ENCODE measurements at regions not wholly inside any gene's neighbourhood (a gene's known extent, or its start where the extent isn't known, plus 50 kb on each side); places are given as distances from the start of the nearest gene placed in this dataset.

DNA sequence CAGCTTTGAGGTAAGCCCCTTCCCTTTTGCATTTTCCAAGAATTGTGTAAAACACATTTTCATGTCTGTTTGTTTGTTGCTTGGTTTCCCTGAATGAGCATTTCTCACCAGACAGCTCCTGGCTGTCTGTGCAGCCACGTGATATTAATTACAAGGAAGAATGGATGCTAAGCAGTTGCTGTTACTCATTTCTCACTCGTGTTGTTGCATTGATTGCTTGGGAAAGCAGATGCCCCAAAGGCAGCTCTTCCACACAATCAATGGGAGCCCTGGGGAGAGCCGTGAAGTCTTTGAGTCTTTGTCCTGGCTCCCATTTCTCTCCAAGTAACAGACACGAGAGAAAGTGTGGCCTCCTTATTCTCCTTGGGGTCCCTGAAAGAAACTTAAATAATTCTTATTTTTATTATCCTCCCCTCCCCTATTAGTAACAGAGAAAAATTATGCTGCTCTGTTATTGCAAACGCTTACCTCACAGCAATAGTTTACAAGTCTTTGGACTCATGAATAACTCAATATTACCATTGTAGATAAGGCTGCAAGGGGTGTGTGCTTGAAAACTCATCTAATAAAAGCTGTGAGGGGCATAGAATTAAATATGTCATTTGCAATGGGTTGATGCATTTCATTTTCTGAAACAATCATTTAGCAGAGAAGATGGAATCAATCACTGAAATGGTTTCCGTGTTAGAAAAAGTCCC is 127.7 kb upstream of the CAMK1G start:
- no peak overlapping the region for H3K27ac ChIP-seq (ENCODE audit: low read depth, low read length)
- no peak for TF ChIP-seq EZH2phosphoT487 (conservative IDR thresholded peaks at IDR 0.05; ENCODE audit: low read length)
- TF ChIP-seq, protein P1, sequence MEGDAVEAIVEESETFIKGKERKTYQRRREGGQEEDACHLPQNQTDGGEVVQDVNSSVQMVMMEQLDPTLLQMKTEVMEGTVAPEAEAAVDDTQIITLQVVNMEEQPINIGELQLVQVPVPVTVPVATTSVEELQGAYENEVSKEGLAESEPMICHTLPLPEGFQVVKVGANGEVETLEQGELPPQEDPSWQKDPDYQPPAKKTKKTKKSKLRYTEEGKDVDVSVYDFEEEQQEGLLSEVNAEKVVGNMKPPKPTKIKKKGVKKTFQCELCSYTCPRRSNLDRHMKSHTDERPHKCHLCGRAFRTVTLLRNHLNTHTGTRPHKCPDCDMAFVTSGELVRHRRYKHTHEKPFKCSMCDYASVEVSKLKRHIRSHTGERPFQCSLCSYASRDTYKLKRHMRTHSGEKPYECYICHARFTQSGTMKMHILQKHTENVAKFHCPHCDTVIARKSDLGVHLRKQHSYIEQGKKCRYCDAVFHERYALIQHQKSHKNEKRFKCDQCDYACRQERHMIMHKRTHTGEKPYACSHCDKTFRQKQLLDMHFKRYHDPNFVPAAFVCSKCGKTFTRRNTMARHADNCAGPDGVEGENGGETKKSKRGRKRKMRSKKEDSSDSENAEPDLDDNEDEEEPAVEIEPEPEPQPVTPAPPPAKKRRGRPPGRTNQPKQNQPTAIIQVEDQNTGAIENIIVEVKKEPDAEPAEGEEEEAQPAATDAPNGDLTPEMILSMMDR (IDR thresholded peaks at IDR 0.05; ENCODE audit: insufficient read depth, low read length, poor library complexity, severe bottlenecking) = no peak
- H3K36me3 ChIP-seq (ENCODE audit: low read length) = no peaks in the 10 kb centered on the region
- no peaks in the 10 kb centered on the region for H3K27me3 ChIP-seq (ENCODE audit: low read length)
- no peaks in the 10 kb centered on the region for H4K20me1 ChIP-seq (ENCODE audit: low read depth, low read length)
- H3K4me3 ChIP-seq (ENCODE audit: insufficient read depth, low read length, poor library complexity, severe bottlenecking) = no peak overlapping the region
- H3F3A ChIP-seq (ENCODE audit: insufficient read depth) = no peaks in the 10 kb centered on the region
- H3K9me3 ChIP-seq (ENCODE audit: insufficient read depth, low read length) = no peaks in the 10 kb centered on the region
- no peak overlapping the region for H2AFZ ChIP-seq (ENCODE audit: low read depth, low read length, severe bottlenecking)
- H3K4me2 ChIP-seq (ENCODE audit: low read depth, low read length, poor library complexity, severe bottlenecking) = no peak overlapping the region
- H3K9ac ChIP-seq (ENCODE audit: low read length) = no peak overlapping the region
- H3K79me2 ChIP-seq (ENCODE audit: insufficient read depth, low read length) = no peaks in the 10 kb centered on the region
- no peaks in the 10 kb centered on the region for H3K9me2 ChIP-seq (replicated peaks; ENCODE audit: insufficient read depth, low read length)

DNA sequence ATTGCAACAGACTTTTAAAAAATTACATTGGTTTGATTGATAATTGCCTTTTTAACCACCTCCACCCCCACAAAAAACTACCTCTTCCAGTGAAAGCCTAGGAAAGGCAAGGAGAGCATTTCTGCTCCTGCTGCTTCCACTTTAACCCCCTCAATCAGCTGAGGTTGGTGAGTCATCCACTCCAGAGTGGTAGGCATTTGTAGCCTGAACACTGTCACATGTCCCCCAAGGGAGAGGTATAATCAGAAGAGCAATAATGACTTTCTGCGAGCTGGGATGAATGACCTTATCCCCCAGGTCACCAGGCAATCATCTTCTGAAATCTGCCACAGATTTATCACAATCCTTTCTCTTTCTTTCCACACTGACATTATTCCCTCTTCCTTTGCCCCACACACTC is 126.6 kb upstream of the CAMK1G start:
- Histone ChIP-seq H3F3A (ENCODE audit: insufficient read depth) (no peaks in the 10 kb centered on the region), H3K79me2 (ENCODE audit: insufficient read depth, low read length) (no peaks in the 10 kb centered on the region), H3K9ac (ENCODE audit: low read length) (no peak overlapping the region), H3K9me2 (replicated peaks; ENCODE audit: insufficient read depth, low read length) (no peaks in the 10 kb centered on the region), H3K4me2 (ENCODE audit: low read depth, low read length, poor library complexity, severe bottlenecking) (no peak overlapping the region), H3K27ac (ENCODE audit: low read depth, low read length) (no peak overlapping the region), H3K9me3 (ENCODE audit: insufficient read depth, low read length) (peaks cover 5% of the 10 kb centered on the region; the same call in 1 of the 2 replicates), H3K36me3 (ENCODE audit: low read length) (no peaks in the 10 kb centered on the region), H3K27me3 (ENCODE audit: low read length) (no peaks in the 10 kb centered on the region), H2AFZ (ENCODE audit: low read depth, low read length, severe bottlenecking) (no peak overlapping the region), H3K4me3 (ENCODE audit: insufficient read depth, low read length, poor library complexity, severe bottlenecking) (no peak overlapping the region), H4K20me1 (ENCODE audit: low read depth, low read length) (no peaks in the 10 kb centered on the region)
- no peak for TF ChIP-seq EZH2phosphoT487 (conservative IDR thresholded peaks at IDR 0.05; ENCODE audit: low read length)

DNA sequence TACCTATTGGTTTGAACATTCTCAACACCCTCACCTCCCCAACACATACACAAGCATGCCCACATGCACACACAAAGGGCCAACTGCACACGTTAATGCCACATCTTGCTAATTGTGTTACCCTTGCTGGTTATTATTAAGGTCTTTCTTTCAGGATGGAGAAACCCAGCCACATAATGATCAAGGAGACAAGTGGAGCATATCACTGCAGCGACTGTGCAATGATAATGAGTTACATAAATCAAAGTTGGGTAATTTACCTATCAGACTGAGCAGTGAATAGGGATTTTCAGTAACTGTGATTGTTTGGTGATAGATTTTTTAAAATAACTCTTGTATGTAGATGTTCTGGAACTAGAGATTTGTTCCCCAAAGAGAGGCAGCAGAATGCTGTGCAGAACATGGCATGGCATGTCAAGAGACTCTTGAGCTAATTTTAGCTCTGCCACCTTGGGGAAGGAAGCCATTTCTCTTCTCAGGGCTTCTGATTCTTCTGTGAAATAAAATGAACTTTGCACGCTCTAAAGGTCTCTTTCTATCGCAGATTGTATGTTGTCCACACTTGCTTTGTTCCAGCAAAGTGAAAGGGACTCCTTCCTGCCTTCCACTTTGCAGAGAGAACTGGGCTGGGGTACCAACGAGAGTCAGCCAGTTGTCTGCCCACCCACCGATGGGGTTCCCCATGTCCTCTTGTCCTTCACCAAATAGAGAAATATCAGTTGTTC is 126.0 kb upstream of the CAMK1G start:
- no peak for TF ChIP-seq EZH2phosphoT487 (conservative IDR thresholded peaks at IDR 0.05; ENCODE audit: low read length)
- TF ChIP-seq, protein P1 (IDR thresholded peaks at IDR 0.05; ENCODE audit: insufficient read depth, low read length, poor library complexity, severe bottlenecking) = no peak

DNA sequence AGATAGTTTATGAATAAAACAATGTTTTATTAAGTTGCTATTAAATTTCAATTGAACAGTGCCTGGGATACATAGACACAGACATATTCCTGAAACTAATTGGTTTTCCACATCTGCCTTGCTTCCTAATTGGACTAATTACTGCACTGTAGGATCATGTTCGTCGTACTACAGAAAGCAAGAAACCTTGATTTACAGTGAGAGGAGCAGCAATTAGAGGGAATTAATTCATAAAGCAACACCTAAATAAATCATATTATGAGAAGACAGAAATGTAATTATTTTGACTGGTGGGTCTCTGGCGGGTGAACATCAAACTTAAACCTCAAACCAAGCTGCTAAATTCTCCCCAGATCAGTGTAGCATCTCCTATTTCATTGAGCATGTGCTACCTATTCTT is 124.6 kb upstream of the CAMK1G start:
- Histone ChIP-seq H3K27me3 (ENCODE audit: low read length) (no peaks in the 10 kb centered on the region), H3F3A (ENCODE audit: insufficient read depth) (no peaks in the 10 kb centered on the region), H3K27ac (ENCODE audit: low read depth, low read length) (no peak overlapping the region), H3K4me2 (ENCODE audit: low read depth, low read length, poor library complexity, severe bottlenecking) (no peak overlapping the region), H3K4me3 (ENCODE audit: insufficient read depth, low read length, poor library complexity, severe bottlenecking) (no peak overlapping the region), H4K20me1 (ENCODE audit: low read depth, low read length) (no peaks in the 10 kb centered on the region), H2AFZ (ENCODE audit: low read depth, low read length, severe bottlenecking) (no peak overlapping the region), H3K9ac (ENCODE audit: low read length) (no peak overlapping the region), H3K9me2 (replicated peaks; ENCODE audit: insufficient read depth, low read length) (no peaks in the 10 kb centered on the region), H3K36me3 (ENCODE audit: low read length) (no peaks in the 10 kb centered on the region), H3K79me2 (ENCODE audit: insufficient read depth, low read length) (no peaks in the 10 kb centered on the region), H3K9me3 (ENCODE audit: insufficient read depth, low read length) (peaks cover 5% of the 10 kb centered on the region; the same call in 1 of the 2 replicates)
- TF ChIP-seq EZH2phosphoT487 (conservative IDR thresholded peaks at IDR 0.05; ENCODE audit: low read length) = no peak
- TF ChIP-seq, protein P1 (IDR thresholded peaks at IDR 0.05; ENCODE audit: insufficient read depth, low read length, poor library complexity, severe bottlenecking) = no peak

More for the DNA sequence above, 126.0 kb upstream of the CAMK1G start:
- Histone ChIP-seq H3F3A (ENCODE audit: insufficient read depth) (no peaks in the 10 kb centered on the region), H3K9me3 (ENCODE audit: insufficient read depth, low read length) (peaks cover 5% of the 10 kb centered on the region; the same call in 1 of the 2 replicates), H3K27me3 (ENCODE audit: low read length) (no peaks in the 10 kb centered on the region), H3K79me2 (ENCODE audit: insufficient read depth, low read length) (no peaks in the 10 kb centered on the region), H3K4me2 (ENCODE audit: low read depth, low read length, poor library complexity, severe bottlenecking) (no peak overlapping the region), H3K27ac (ENCODE audit: low read depth, low read length) (no peak overlapping the region), H3K4me3 (ENCODE audit: insufficient read depth, low read length, poor library complexity, severe bottlenecking) (no peak overlapping the region), H2AFZ (ENCODE audit: low read depth, low read length, severe bottlenecking) (no peak overlapping the region), H3K9me2 (replicated peaks; ENCODE audit: insufficient read depth, low read length) (no peaks in the 10 kb centered on the region), H3K36me3 (ENCODE audit: low read length) (no peaks in the 10 kb centered on the region), H4K20me1 (ENCODE audit: low read depth, low read length) (no peaks in the 10 kb centered on the region), H3K9ac (ENCODE audit: low read length) (no peak overlapping the region)

Measured in SU-DHL-6 (cell line).